ENCODE measurements at regions not wholly inside any gene's neighbourhood (a gene's known extent, or its start where the extent isn't known, plus 50 kb on each side); places are given as distances from the start of the nearest gene placed in this dataset.

DNA sequence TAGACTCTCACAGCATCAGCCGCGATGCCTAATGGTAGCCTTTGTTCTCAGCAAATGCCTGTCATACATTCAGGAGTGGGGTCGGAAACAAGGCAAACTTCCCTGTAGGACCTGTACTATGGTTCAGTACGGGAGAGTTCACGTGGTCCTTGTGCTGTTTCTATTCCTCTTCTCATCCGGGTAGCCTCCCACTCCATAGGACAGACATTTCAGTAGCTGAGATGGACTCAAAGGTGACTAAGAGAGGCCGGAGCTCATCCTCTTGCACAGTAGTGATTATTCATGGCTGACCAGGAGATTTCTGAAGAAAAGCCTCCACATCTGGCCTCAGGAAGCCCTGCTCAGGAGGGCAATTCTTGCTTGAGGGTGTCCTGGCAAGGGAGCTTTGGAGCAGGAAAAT lies 117.8 kb upstream of the SPRED2 start:
- DNase-seq = no peak

DNA sequence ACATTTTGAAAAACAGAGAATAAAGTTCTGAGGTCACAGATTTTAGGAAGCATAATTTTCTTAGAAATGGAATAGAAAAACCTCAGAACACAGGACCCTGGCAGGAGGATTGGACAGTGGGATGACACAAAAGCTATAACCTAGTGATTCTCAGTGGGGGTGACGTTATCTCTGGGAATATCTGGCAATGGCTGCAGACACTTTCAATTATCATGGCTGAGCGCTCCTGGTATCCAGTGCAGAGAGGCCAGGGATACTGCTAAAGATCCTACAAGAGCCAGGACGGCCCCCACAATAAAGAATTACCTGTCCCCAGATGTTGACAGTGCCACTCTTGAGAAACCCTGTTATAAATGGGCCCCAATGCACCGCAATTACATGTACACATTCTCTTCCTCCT lies 117.2 kb upstream of the SPRED2 start:
- DNase-seq = no peak

DNA sequence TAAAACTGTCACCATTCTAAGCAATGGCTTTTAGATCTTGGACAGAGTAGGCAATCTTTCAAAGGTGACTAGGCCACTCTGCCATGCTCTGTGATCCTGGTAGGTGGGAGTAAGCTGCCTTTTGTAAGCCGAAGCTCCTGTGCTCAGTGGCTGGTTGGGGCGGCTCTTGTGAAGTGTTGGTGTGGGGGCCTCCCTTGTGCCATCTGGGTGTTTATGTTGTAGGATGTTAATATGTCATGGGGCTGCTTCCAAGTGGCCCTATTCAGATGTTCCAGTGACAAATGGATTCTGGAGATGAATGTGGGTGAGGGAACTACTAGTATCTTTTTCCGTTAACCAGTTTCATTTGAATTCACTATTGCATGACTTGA lies 116.8 kb upstream of the SPRED2 start:
- no peak for DNase-seq

DNA sequence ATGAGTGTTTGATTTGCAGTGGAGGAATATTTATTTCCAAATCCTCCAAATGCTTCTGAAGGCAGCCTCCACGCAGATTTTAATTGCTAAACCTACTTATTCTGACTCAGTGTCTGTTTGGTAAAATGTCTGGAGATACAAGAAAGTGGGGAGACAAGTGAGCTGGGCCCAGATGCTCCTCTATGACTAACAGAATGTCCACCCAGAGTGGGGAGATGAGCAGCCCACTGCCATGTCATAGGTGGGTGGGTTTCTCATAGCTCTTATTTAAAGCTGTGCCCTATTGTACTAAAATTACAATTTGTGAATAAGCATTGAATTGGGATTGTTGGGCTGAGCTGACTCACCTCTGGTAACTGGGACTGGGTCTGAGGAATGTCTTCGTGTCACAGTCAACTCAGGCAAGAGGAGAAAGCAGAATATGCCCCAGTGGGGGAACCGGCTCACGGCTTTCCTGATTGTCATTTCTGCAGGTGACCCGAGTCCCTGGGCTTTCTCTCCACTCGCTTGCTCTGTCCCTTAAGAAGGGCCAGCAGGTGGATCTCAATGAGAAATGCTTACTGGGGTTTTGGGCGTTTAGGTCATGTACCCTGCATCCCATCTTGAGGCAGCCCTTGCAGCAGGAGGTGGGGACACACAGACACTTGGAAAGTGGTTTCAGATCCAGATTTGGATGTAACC lies 116.3 kb upstream of the SPRED2 start:
- DNase-seq = no peak

DNA sequence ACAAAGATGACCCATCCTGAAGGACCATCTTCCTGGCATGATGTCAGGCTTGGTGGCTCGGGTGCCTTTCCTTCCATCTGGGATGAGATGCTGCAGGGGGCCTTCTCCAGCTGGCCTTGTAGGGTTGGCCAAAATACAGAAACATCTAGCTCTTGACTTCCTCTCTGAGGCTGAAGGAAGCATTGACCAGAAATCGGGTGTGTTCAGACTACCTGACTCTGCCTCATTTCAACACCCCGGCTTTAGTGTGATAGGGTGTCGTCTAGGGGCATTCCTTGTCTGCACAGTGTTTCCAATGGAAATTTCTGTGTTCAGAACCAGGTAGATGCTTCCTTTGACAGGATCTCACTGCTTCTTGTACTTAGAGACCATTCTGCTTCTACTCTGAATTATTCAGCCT lies 115.7 kb upstream of the SPRED2 start:
- DNase-seq = no peak

DNA sequence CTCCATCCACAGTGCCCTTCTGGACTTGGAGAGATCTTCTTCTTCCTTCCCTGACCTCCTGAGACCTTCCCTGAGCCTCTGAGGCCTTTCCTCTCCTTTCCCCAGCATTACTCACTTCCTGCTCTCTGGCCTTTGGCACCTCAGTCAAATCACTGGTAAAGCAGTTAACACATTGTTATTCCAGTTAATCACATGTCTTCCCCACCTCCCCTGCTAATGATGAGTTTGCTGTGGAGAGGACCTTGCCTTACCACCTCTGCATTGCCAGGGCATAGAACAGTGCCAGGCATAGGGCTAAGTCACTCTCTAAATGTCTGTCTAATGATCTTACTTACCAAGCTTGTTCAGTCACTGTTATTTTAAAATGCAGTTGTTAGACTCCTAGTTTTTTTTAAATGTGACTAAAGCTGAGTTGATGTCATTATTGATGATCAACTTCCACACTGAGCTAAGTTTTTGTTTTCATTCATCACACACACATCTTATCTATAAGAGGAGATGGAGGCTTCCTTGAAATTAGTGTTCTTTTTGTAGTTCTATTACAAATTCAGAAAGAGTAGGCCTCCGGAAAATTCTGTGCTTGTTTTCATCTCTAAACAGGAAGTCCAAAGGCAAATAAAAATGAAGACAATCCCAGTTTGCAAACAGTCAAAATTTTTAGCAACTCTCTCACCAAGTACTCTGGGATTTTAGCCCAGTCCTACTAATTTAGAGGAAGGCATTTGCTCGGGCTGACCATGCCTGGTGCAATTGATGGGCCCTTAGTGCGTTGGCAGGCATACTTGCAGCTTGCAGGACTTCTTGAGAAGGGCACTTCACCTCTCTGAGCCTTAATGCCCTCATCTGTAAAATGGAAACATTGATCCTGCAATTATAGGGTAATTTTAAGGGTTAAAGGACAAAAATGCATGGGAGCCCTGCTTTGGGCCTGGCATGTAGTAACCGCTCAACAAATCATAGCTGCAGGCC lies 113.7 kb upstream of the SPRED2 start:
- DNase-seq = no peak

DNA sequence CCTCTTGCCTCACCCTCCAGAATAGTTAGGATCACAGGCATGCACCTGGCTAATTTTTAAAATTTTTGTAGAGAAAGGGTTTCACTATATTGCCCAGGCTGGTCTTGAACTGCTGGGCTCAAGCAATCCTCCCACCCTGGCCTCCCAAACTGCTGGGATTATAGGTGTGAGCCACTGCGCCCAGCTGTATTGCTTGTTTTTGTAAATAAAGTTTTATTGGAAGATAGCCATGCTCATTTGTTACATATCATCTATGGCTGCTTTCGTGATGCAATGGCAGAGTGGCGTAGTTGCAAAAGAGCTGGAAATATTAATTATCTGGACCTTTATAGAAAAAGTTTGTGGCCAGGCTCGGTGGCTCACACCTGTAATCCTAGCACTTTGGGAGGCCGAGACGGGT lies 109.4 kb upstream of the SPRED2 start:
- DNase-seq = no peak

DNA sequence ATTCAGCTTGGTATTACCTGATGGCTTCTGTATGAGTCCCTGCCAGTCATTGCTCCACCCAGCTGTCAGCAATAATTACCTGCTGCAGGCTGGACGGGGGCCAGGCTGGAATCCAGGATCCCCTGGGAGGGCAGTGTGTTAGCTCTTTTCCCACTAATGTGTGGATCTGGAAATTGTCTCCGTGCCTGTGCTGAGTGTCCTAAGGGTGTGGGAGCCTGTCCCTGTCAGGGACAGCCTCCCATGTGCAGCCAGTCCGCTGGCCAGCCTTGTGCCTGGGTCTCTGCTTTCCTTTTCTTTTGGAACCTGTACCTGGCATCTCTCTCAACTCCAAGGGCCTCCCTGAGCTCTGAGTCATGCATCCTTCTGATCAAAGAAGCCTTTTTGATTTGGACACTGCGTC lies 107.2 kb upstream of the SPRED2 start:
- no peak for DNase-seq

DNA sequence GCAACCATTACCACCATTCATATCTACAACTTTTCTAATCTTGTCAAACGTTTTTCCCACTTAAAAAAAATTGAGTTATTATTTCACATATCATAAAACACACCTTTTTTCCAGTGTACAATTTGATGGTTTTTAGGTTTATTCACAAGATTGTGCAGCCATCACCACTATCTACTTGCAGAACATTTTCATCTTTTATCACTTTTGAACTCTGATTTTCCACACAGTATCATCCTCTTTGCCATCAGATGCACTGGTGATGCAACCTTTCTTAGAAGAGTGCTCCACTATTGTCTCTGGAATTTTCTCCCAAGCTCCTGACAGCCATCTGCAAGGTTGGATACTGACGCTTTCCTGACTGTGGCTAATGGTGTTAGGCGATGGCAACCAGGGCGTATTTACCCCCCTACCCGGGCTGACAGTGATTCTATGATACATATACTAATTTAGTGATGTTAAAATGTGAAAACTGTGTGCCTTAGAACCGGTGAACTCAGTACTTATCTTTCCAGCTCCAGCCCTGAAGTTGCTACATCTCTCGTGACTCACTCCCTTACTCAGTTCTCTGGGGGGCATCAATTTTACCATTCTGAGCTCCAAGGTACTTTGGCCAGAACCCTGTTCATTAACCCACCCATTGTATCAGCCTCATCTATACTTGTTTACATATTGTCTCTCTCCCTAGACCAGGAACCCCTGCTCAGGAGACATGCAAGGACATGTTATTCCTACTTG lies 105.4 kb upstream of the SPRED2 start:
- DNase-seq = no peak

DNA sequence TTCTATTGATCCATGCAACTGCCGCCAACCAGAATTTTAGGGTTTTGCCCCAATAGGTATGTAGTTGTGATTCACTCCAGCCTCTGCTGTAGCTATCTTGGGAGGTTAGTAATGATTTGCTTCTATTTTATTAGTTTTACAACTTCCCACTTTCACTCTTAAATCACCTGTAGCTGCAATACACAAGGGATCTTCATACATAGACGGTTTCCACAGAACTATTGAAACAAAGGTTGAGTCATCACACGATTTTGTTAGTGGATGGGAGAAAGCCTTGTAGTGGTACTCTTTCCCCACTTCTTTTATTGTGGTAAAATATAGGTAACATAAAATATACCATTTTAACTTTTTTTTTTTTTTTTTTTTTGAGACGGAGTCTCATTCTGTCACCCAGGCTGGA lies 104.2 kb upstream of the SPRED2 start:
- no peak for DNase-seq

DNA sequence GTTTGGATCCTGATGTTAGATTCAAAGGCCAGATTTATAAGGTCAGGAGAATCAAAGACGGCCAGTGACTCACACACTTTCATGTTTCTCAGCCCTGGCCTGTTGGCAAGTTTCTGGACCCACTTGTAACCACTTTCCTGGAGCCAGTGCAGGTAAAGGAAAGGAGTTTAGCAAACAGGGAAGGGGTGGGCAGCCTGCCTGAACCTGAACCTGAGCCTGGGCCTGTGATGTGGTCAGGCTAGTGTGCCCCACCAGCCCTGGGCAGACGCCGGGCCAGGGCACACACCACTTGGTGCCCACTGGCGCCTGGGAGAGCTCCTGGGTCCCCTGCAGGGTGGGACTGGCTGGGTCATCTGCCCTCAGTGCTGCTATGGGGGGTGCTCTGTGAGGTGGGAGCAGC lies 100.5 kb upstream of the SPRED2 start:
- DNase-seq = no peak

DNA sequence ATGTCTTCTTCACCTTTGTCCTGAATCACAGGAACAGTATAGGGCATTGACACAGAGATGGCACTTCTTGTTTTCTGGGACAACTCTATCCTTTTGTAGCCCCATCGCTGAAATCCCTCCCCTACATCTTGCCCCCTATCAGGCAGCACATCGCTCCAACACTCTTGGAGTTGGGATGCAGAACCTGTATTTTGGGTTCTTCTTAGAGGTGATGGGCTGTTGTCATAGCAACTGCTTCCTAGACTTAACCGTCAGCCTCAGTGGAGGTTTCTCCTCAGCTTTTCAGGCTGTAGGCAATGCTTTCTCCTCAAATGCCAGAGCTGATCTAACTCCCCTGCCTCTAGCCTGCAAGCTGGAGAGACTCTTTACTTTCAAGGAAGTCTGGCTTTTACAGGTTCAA lies 99.9 kb upstream of the SPRED2 start:
- DNase-seq = no peak

DNA sequence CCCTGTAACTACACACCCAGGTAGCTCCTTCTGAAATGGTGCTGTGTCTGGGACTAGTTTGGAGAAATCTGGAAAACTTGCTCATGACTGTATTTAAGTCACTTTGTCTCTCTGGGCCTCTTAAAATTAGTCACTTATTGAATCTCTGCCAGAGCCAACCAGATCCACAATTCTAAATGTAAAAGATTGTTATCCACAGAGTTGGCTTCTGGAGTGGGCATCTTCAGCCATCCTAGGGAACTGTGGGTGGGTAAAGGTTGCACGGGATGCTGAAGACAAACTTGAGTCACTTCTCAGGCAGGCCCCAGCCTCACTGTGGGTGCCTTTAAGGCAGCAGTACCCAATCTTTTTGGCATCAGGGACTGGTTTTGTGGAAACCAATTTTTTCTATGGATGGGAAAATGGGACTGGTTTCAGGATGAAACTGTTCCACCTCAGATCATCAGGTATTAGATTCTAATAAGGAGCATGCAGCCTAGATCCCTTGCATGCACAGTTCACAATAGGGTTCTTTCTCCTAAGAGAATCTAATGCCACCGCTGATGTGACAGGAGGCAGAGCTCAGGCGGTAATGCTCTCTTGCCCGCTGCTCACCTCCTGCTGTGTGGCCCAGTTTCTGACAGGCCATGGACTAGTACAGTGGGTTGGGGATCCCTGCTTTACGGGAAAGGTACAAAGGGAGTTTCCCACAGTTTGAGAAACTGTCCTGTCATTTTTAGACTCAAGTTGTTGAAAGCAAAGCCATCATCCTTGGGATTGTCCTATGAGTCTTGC lies 98.3 kb upstream of the SPRED2 start:
- DNase-seq = no peak

DNA sequence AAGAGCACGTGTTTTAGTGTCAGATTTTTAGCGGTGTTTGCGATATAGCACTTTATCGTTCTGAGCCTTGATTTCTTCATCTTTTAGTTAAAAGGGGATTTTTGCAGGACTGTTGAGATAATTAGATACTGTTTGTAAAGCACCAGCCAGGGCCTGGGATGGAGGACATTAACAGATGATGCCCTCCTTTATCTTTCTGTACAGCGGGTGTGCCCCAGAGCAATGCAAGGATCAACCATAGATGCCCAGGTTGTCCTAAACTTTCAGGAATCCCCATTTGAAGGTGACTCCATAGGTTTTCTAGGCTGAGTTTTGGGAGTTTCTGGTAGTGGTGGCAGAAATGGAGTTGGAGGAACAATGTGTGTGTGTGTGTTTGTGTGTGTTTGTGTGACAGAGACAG lies 97.0 kb upstream of the SPRED2 start:
- DNase-seq = no peak

DNA sequence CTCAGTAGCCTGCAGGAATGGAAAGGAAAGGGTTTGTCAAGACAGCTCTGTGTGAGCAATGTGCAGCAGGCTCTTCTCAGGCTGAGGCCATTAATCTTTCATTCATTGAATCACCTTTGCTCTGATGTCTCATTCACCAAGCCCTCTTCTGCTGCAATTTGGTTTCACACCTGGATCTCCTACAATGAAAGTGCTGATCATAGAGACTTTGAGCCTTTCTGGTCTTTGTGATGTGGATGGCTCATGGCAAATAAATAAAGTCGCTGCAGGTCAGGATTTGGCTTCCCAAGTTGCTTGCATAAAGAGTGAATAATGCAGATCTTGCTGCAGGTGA lies 95.8 kb upstream of the SPRED2 start:
- DNase-seq = no peak

DNA sequence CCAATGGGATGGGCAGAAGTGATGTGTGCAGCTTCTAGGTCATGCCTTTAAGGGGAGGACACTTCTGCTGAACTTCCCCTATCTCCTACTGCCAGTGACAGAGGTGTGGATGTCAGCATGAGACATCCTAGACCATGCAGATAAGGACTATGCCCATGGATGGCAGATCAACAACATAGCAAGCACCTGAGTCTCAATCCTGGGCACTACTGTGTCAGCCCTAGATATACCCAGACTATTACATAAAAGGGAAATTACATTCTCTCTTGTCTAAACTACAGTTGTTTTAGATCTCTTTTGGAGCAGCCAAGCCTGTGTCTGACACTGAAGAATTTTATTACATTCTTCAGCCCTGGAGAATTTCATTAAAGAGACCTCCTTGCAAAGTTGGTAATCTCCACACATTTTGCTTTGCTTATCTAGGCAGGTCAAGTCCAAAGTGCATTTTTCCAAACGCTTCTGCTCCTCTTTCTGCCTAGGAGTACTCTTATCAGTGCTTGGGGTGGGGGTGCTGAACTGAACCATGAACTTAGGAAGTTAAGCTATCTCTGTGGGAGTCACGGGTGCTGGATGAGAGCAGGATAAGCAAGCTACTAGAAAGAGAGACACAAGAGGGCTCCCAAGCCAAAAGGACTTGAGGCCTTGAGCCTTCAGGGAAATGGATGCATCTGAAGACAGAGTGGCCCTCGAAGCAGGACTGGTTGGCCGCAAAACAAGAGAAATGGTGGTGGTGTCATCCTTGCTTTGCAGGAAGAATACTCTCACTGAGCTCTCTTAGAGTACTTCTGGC lies 95.2 kb upstream of the SPRED2 start:
- peak; percentile 55 for DNase-seq

DNA sequence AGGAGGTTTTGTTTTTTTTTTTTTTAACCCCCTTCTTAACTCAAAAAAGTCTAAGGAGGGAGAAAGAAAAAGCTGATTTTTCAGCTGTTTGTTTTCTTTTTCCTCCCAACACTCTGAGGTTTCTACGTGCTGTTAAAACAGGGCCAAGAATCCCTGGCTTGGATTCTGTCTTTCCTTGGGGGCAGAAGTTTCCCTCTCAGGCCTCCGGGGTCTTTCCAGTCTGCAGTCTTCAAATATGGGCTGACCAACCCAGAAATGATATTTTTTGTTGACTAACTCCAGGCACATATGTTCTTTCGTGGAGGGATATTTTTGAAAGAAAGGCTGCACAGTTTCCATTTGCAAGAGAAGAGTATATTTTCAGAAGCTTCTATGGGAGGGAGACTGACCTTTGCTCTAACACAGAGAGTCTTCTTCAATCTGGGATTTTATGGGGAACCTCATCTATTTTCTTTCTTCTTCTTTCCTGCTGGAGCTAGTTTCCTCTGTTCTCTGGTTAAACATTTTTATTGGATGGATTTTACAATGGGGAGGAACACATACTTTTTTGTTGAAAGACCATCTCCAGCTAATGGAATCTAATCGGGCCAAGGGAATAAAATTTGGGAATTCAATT lies 93.3 kb upstream of the SPRED2 start:
- no peak for DNase-seq

DNA sequence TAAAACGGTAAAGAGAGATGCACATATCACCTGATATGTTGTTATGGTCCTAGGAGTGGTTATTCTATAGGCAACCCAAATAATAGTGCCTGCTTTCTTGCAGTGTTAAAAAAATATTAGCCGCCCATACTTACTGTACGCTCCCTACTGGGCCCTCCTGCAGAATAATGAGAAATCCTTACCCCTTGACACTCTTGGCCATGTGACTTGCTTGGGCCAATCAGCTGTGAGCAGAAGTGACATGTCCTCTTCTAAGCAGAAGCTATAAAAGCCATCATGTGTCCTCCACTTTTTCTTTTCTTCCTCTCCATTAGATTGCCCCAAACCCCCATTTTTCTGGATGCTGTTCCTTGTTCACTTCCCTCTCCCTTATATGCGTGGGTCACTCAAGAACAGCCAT lies 90.5 kb upstream of the SPRED2 start:
- no peak for DNase-seq

DNA sequence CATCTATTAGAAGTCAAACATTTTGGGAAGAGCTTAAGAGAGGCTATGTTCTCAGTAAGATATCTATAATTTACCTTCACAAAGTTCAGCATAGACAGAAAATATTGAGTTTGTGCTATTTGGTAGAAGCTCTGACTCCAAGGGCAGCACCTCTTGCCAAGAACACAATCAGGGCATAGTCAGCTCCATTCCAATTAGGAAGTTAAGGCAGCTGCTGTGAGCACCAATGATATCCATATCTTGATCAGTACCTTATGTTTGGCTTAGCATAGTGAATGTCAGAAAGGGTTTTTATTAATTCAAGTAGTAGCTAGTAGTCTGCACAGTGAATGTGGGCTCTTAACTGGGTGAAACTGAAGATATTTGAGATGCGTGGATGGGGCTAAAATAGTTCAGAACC lies 86.4 kb upstream of the SPRED2 start:
- DNase-seq = no peak

DNA sequence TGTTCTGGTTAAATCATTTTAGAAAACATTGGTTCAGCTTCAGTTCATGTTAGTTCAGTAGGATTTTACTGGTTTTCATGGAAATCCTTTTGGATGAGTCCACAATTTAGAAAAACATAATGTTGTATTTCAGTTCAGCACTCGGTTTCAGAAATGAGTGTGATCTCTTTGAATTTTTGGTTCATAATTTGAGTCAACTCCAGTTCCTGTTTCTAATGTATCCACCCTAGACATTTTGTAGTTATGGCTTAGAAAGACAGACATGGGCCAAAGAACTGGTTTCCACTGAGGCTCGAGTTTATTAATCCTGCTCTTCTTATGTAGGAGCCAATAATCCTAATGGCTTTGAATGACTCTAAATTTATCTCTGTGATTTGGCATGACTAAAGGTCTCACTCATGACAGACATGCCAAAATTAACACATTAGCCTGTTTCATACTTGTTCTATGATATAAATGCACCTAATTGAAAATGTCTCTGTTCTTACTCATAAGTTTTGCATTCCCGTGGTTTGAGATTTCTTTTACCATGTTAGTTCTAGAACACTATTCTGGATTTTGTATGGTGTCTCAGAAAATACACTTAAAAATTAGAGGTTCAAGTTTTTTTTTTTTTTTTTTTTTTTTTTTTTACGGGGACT lies 82.3 kb upstream of the SPRED2 start:
- no peak for DNase-seq

DNA sequence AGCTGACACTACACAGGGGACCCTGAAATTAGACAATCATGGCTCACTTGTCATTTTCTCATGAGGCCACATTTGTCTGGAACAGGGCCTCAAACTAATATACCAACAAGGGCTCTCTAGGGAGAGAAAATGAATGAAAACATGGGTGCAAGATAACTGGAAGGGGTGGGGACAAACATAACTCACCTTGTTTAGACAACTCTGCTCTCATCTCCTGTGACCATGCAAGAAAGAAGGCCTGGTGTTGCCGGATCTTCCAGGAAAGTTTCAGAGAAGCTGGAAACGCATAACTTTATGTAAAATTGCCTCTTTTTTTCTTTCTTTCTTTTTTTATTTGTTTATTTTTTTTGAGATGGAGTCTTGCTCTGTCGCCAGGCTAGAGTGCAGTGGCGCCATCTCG lies 80.4 kb upstream of the SPRED2 start:
- DNase-seq = no peak
